OCI-LY7 (cell line): ENCODE measurements at regions not wholly inside any gene's neighbourhood (a gene's known extent, or its start where the extent isn't known, plus 50 kb on each side); places are given as distances from the start of the nearest gene placed in this dataset.

ENCODE experiments used
- BruUV-seq: library from RNA; stranded (reverse); fragments of 400-500 nt; replicated peaks from 2 replicates; lab custom pipeline; 2021; lab: Mats Ljungman, UMichigan
- CTCF ChIA-PET: fragments of 300-600 bp; sonication (Branson Sonifier 250); formaldehyde crosslinking; loops from one replicate; lab custom pipeline; 2022; ENCODE audit warnings: antibody characterized with exemption; ENCODE audit not compliant: unreplicated experiment; lab: Charles Lee
- POLR2A ChIA-PET: fragments of 300-600 bp; sonication (Branson Sonifier 250); formaldehyde crosslinking; loops from one replicate; lab custom pipeline; 2022; ENCODE audit warnings: antibody characterized with exemption; lab: Charles Lee
- DNase-seq: peaks from one replicate; pipeline ENCODE4 v3.0.0-alpha.2; 2015; ENCODE audit warnings: low spot score
- H2AFZ ChIP-seq: fragments of 200-600 bp; sonication (generic), shearing (Covaris generic); 2 replicates; pipeline ENCODE4 v1.6.1; 2014; ENCODE audit warnings: mild to moderate bottlenecking, antibody characterized with exemption, low read length, moderate library complexity
- H3K27ac ChIP-seq: fragments of 200-600 bp; sonication (generic); 2 replicates; pipeline ENCODE4 v1.5.1; 2014; ENCODE audit warnings: mixed run types, low read depth, mild to moderate bottlenecking, moderate library complexity, low read length, inconsistent platforms; ENCODE audit not compliant: poor library complexity, severe bottlenecking
- H3K36me3 ChIP-seq: fragments of 200-600 bp; sonication (generic); 2 replicates; pipeline ENCODE4 v1.6.1; 2014; ENCODE audit warnings: mild to moderate bottlenecking, antibody characterized with exemption, low read length, moderate library complexity, mixed read lengths; ENCODE audit not compliant: insufficient read depth
- H3K4me1 ChIP-seq: fragments of 200-600 bp; sonication (generic); 2 replicates; pipeline ENCODE4 v1.5.1; 2014; ENCODE audit warnings: mild to moderate bottlenecking, low read length; ENCODE audit not compliant: insufficient read depth, poor library complexity, severe bottlenecking
- H3K4me2 ChIP-seq: fragments of 200-600 bp; sonication (generic); 2 replicates; pipeline ENCODE4 v1.6.1; 2014; ENCODE audit warnings: mild to moderate bottlenecking, low read length
- H3K4me3 ChIP-seq: fragments of 200-600 bp; sonication (generic); 2 replicates; pipeline ENCODE4 v1.5.1; 2014; ENCODE audit warnings: mild to moderate bottlenecking, low read depth, low read length; ENCODE audit not compliant: poor library complexity, severe bottlenecking
- H3K79me2 ChIP-seq: fragments of 200-600 bp; sonication (generic); 2 replicates; pipeline ENCODE4 v1.6.1; 2016; ENCODE audit warnings: low read depth, mild to moderate bottlenecking, low read length, moderate library complexity, mixed read lengths; ENCODE audit not compliant: insufficient read depth
- H3K9me2 ChIP-seq: fragments of 200-600 bp; sonication (generic); 2 replicates; pipeline ENCODE4 v1.6.1; 2016; ENCODE audit warnings: mild to moderate bottlenecking, low read length, mixed read lengths; ENCODE audit not compliant: insufficient read depth
- H3K9me3 ChIP-seq: fragments of 200-600 bp; sonication (generic); 2 replicates; pipeline ENCODE4 v1.6.1; 2014; ENCODE audit warnings: mild to moderate bottlenecking, mixed run types, low read length, mixed read lengths
- H4K20me1 ChIP-seq: fragments of 200-600 bp; sonication (generic); 2 replicates; pipeline ENCODE4 v1.6.1; 2014; ENCODE audit warnings: mild to moderate bottlenecking, antibody characterized with exemption, low read length, moderate library complexity, mixed read lengths; ENCODE audit not compliant: insufficient read depth
- EZH2phosphoT487 ChIP-seq: fragments of 200-600 bp; sonication (generic); IDR thresholded peaks from 2 replicates; pipeline ENCODE4 v1.6.1; 2018; ENCODE audit warnings: low read depth, borderline replicate concordance, mild to moderate bottlenecking, mixed run types, antibody characterized with exemption, low read length, moderate library complexity, mixed read lengths
- intact Hi-C: fragments of 100-400 bp; cut with micrococcal nuclease; formaldehyde crosslinking; loops from one replicate; pipeline ENCODE4 v1.10.0; 2022; ENCODE audit not compliant: unreplicated experiment
- TF ChIP-seq, protein P1 (sequence below): fragments of 200-600 bp; sonication (generic); conservative IDR thresholded peaks from 2 replicates; pipeline ENCODE4 v1.5.1; 2014; ENCODE audit warnings: mild to moderate bottlenecking, antibody characterized with exemption, low read length, moderate library complexity, mixed read lengths

DNA sequence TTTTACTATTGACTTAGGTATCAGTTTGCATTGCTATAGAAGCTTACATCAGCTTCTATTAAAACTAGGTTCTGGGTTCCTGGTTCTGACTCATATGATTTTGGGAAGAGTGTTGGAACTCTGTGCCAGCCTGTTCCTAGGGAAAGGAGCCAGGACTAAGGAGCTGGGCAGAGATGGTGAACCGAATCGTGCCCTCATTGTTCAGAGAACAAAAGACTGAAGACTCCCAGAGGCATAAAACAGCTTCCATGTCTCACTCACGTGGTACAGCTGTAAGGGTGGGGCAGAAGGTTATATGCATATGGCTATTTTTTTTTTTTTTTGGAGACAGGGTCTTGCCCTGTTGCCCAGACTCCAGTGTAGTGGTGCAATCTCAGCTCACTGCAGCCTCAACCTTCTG, 89.1 kb upstream of the THBS2 start:
- Histone ChIP-seq H3K9me2 (no peaks in the 10 kb centered on the region), H3K9me3 (no peaks in the 10 kb centered on the region), H3K4me2 (no peak overlapping the region), H3K4me1 (no peaks in the 10 kb centered on the region), H2AFZ (no peak overlapping the region), H3K4me3 (no peak overlapping the region), H3K27ac (no peak overlapping the region), H4K20me1 (no peaks in the 10 kb centered on the region), H3K79me2 (no peaks in the 10 kb centered on the region), H3K36me3 (no peaks in the 10 kb centered on the region)
- no peak for DNase-seq
- intact Hi-C loops: no loop called here
- POLR2A ChIA-PET: interaction anchor here (0.6 kb wide), 1 partner anchor 227 kb away, joined by 3 read pairs; no protein-coding TSS in a partner anchor
- BruUV-seq: no TSS peak
- TF ChIP-seq, protein P1, sequence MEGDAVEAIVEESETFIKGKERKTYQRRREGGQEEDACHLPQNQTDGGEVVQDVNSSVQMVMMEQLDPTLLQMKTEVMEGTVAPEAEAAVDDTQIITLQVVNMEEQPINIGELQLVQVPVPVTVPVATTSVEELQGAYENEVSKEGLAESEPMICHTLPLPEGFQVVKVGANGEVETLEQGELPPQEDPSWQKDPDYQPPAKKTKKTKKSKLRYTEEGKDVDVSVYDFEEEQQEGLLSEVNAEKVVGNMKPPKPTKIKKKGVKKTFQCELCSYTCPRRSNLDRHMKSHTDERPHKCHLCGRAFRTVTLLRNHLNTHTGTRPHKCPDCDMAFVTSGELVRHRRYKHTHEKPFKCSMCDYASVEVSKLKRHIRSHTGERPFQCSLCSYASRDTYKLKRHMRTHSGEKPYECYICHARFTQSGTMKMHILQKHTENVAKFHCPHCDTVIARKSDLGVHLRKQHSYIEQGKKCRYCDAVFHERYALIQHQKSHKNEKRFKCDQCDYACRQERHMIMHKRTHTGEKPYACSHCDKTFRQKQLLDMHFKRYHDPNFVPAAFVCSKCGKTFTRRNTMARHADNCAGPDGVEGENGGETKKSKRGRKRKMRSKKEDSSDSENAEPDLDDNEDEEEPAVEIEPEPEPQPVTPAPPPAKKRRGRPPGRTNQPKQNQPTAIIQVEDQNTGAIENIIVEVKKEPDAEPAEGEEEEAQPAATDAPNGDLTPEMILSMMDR: no peak
- no peak for TF ChIP-seq EZH2phosphoT487
- CTCF ChIA-PET: no interaction called here

DNA sequence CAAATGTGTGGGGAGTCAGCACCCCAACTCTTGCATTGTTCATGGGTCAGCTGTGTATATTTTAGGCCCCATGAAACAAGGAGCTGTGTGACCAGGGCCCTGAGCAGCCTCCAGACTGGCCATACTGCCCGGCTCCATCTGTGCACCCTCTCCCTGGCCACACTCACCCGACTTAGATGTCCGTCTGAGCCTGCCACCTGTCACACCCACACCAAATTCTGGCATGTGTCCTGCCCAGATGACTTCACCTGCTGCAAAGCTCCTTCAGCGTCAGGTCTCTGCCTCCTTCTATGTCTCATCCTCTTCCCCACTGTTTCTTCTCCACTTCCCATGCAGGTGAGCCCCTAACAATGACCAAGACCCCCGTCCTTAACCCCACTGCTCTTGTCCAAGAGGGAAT, 88.1 kb upstream of the THBS2 start:
- H2AFZ ChIP-seq: no peak overlapping the region
- no peaks in the 10 kb centered on the region for H3K9me2 ChIP-seq
- no peaks in the 10 kb centered on the region for H3K79me2 ChIP-seq
- intact Hi-C loops: no loop called here
- no peak for DNase-seq
- CTCF ChIA-PET: no interaction called here
- TF ChIP-seq, protein P1: no peak
- no peak for TF ChIP-seq EZH2phosphoT487
- no peaks in the 10 kb centered on the region for H3K36me3 ChIP-seq
- H4K20me1 ChIP-seq: no peaks in the 10 kb centered on the region
- no peaks in the 10 kb centered on the region for H3K4me1 ChIP-seq
- H3K9me3 ChIP-seq: no peaks in the 10 kb centered on the region
- H3K27ac ChIP-seq: no peak overlapping the region
- POLR2A ChIA-PET: no interaction called here
- no peak overlapping the region for H3K4me3 ChIP-seq
- BruUV-seq: no TSS peak
- no peak overlapping the region for H3K4me2 ChIP-seq

DNA sequence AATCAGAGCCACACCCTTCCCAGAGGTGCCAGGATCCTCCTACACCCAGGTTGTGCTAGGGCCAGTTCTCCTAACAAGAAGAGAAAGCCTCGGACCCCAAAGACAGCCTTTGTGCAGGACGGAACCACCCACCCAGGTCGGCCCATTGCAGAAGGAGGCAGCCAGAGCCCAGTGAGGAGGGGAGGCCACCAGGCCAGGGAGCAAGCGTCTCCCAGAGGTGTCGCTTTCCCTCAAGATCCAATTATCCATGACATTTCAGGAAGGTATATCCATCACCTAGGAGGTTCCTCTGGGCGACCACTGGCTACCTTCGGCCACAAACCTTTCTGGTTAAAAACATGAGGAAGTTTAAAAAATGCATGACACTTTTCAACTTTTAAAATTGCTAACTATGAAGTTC, 87.4 kb upstream of the THBS2 start:
- ChIA-PET CTCF (no interaction called here), POLR2A (no interaction called here)
- Histone ChIP-seq H3K4me2 (no peak overlapping the region), H3K4me3 (no peak overlapping the region), H4K20me1 (no peaks in the 10 kb centered on the region), H2AFZ (no peak overlapping the region), H3K79me2 (no peaks in the 10 kb centered on the region), H3K27ac (no peak overlapping the region), H3K9me2 (no peaks in the 10 kb centered on the region), H3K4me1 (no peaks in the 10 kb centered on the region), H3K36me3 (no peaks in the 10 kb centered on the region), H3K9me3 (no peaks in the 10 kb centered on the region)
- no peak for DNase-seq
- TF ChIP-seq EZH2phosphoT487: no peak
- TF ChIP-seq, protein P1: no peak
- intact Hi-C loops: no loop called here
- no TSS peak for BruUV-seq
